Effector memory CD4-positive, alpha-beta T cell (primary cell): ENCODE measurements at regions not wholly inside any gene's neighbourhood (a gene's known extent, or its start where the extent isn't known, plus 50 kb on each side); places are given as distances from the start of the nearest gene placed in this dataset.

ENCODE experiments used
- DNase-seq, 3 donors: peaks; one replicate each; pipeline ENCODE4 v3.0.0-alpha.2; 2020
- H3K27ac ChIP-seq: 2 replicates; pipeline ENCODE4 v1.7.0; 2013; ENCODE audit warnings: mild to moderate bottlenecking, low read length, moderate library complexity; ENCODE audit not compliant: insufficient read depth, poor library complexity, severe bottlenecking
- H3K27me3 ChIP-seq: replicated peaks from 2 replicates; pipeline ENCODE4 v1.7.0; 2013; ENCODE audit warnings: mild to moderate bottlenecking, low read length; ENCODE audit not compliant: insufficient read depth, control insufficient read depth, poor library complexity, severe bottlenecking
- H3K36me3 ChIP-seq: 2 replicates; pipeline ENCODE4 v1.7.0; 2013; ENCODE audit warnings: mild to moderate bottlenecking, low read length, moderate library complexity; ENCODE audit not compliant: control insufficient read depth, insufficient read depth
- H3K4me1 ChIP-seq: 2 replicates; pipeline ENCODE4 v1.7.0; 2013; ENCODE audit warnings: low read length, mild to moderate bottlenecking; ENCODE audit not compliant: control insufficient read depth, insufficient read depth, poor library complexity, severe bottlenecking
- H3K4me3 ChIP-seq: 2 replicates; pipeline ENCODE4 v1.7.0; 2013; ENCODE audit warnings: low read length, low read depth, mild to moderate bottlenecking; ENCODE audit not compliant: insufficient read depth, poor library complexity, severe bottlenecking
- H3K9me3 ChIP-seq: 2 replicates; pipeline ENCODE4 v1.7.0; 2013; ENCODE audit warnings: mild to moderate bottlenecking, low read length, moderate library complexity; ENCODE audit not compliant: control insufficient read depth

DNA sequence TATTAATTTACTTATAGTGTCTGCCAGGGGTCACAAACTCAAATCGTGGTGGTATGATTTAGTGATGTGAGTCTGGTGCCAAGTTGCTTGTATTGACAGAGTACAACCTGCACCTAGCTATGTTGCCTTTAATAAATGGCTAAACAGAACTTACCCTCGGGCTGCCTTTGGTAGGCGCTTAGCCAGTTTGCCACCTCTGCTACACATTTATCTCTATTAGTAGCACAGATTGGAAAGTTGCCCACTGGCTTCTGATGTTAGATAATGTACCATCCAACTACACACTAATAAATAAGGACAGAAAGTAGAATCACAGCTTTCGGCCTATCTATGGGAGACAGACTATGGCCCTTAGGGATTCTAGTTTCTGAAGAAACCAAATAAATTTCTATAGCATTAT, 368.4 kb downstream of the MAN2A1 start:
- H3K36me3 ChIP-seq: no peaks in the 10 kb centered on the region
- H3K4me1 ChIP-seq: peaks cover 11% of the 10 kb centered on the region
- no peak for DNase-seq
- no peaks in the 10 kb centered on the region for H3K9me3 ChIP-seq
- H3K27ac ChIP-seq: no peak overlapping the region
- no peaks in the 10 kb centered on the region for H3K27me3 ChIP-seq
- no peak overlapping the region for H3K4me3 ChIP-seq

DNA sequence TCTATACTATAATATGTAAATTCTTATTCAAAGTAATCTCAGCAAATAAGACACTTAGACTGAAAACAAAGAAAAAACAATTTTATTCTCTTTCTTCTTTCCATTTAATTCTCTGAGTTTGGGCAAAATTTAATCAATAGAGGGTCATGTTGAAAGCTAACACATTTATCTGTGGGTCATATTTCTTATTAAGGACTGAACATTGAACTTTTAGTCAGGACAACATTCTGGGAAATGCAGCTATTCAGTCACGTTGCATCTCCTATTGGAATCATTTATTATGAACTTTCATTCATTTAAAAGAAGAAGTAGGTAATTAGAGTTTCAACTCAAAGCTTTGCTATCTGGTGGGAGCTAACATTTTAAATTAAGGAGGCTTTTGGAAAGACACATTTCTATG, 372.5 kb downstream of the MAN2A1 start:
- no peak overlapping the region for H3K27ac ChIP-seq
- no peaks in the 10 kb centered on the region for H3K36me3 ChIP-seq
- H3K4me3 ChIP-seq: no peak overlapping the region
- H3K27me3 ChIP-seq: no peaks in the 10 kb centered on the region
- H3K9me3 ChIP-seq: no peaks in the 10 kb centered on the region
- no peaks in the 10 kb centered on the region for H3K4me1 ChIP-seq
- DNase-seq: no peak

DNA sequence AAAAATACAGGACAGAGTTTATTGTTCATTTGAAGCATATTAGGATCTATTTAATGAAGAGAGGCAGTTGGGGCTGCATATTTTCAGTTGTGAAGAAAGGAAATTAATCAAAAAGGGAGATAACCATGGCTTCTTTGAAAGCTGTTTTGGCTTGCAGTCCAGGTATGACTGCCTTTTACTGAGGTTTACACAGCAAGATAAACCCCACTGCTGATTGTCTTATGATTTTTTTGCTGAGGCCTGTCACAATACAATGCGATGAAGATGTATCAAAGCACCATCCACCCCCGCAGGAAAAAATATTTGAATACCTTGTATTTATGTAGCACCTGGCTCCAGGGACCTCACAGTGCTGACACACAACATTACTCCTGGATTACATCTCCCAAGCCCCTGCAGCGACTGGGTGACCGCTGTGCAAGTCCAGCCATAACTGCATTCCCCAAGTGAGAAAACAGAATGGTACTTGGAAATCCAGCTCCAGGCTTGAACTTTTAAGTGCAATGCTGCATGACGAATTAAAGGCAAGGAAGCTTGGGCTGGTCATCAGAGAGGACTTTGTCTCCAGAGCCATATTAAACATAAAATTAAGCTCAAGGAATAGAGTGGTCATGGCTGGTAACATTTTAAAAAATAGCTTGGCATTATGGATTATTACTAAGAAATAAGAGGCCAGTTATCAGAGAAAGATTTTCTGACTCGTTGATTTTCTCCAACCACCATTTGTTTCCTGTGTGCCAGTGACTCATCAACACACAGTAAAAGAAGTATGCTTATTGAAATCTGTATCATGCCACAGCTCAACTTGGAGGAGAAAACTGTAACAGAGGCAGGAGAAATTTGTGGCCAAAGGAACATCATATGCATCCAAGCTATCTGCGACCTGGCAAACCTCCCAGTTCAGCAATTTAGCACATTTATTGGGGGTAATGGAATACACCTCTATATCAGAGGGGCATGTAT, 374.2 kb downstream of the MAN2A1 start:
- no peaks in the 10 kb centered on the region for H3K9me3 ChIP-seq
- H3K27ac ChIP-seq: no peak overlapping the region
- H3K36me3 ChIP-seq: no peaks in the 10 kb centered on the region
- no peak for DNase-seq
- H3K4me1 ChIP-seq: no peaks in the 10 kb centered on the region
- H3K27me3 ChIP-seq: no peaks in the 10 kb centered on the region
- no peak overlapping the region for H3K4me3 ChIP-seq

DNA sequence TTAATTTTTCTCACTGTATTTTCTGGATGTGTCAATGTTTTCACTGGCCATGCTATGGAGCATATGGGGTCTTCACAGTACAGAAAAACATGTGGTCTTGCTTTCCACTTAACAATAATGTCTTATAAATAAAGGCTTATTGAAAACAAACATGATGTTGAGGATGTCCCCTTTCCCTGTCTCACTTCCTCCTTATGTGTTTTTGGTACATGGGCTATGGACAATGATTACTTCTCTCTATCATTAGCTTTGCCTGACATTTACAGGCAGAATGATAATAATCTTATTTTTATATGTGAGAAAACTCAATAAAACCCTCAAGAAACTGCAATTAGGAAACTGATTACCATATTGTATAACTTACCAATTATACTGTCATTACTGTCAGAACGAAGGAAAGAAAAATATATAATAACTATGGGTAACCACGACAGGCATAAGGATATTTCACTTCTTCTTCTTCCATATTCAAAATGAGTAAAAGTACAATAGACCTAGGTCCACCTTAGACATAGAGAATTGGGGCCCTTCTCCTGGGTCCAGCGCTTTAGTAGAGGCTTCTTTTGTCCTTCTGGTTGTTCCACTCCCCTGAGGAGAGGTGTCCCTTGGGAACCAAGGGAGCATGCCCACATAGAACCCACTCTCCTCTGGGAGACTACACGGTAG, 375.0 kb downstream of the MAN2A1 start:
- no peak overlapping the region for H3K27ac ChIP-seq
- no peaks in the 10 kb centered on the region for H3K27me3 ChIP-seq
- no peak for DNase-seq
- no peak overlapping the region for H3K4me3 ChIP-seq
- no peaks in the 10 kb centered on the region for H3K4me1 ChIP-seq
- H3K36me3 ChIP-seq: no peaks in the 10 kb centered on the region
- no peaks in the 10 kb centered on the region for H3K9me3 ChIP-seq

GRCh38 chr5:110070836-110071235, 381.1 kb downstream of the MAN2A1 start:
- no peaks in the 10 kb centered on the region for H3K4me1 ChIP-seq
- H3K9me3 ChIP-seq: no peaks in the 10 kb centered on the region
- H3K27ac ChIP-seq: no peak overlapping the region
- DNase-seq: no peak
- no peaks in the 10 kb centered on the region for H3K27me3 ChIP-seq
- no peaks in the 10 kb centered on the region for H3K36me3 ChIP-seq
- H3K4me3 ChIP-seq: no peak overlapping the region

- Histone ChIP-seq H3K4me1 (no peaks in the 10 kb centered on the region), H3K4me3 (no peak overlapping the region), H3K9me3 (no peaks in the 10 kb centered on the region), H3K27ac (no peak overlapping the region), H3K27me3 (no peaks in the 10 kb centered on the region), H3K36me3 (no peaks in the 10 kb centered on the region)
- DNase-seq: no peak
These were observed 382.9 kb downstream of the MAN2A1 start for GRCh38 chr5:110072651-110073050.

DNA sequence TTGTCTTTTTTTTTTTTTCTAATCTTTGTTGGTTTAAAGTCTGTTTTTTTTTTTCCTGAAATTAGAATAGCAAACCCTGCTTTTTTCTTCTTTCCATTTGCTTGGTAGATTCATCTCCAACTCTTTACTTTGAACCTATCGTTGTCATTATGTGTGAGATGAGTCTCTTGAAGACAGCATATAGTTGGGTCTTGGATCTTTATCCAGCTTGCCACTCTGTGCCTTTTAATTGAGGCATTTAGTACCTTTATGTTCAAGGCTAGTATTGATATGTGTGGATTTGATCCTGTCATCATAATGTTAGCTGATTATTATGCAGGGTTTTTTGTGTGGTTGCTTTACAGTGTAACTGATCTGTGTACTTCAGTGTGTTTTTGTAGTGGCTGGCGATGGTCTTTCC, 383.8 kb downstream of the MAN2A1 start:
- DNase-seq: no peak
- H3K4me3 ChIP-seq: no peak overlapping the region
- no peaks in the 10 kb centered on the region for H3K4me1 ChIP-seq
- H3K27me3 ChIP-seq: no peaks in the 10 kb centered on the region
- no peaks in the 10 kb centered on the region for H3K9me3 ChIP-seq
- H3K36me3 ChIP-seq: no peaks in the 10 kb centered on the region
- no peak overlapping the region for H3K27ac ChIP-seq

GRCh38 chr5:110075656-110076055, 385.9 kb downstream of the MAN2A1 start:
- DNase-seq: no peak

GRCh38 chr5:110077147-110077546, 387.4 kb downstream of the MAN2A1 start:
- H3K27me3 ChIP-seq: no peaks in the 10 kb centered on the region
- H3K27ac ChIP-seq: no peak overlapping the region
- no peaks in the 10 kb centered on the region for H3K9me3 ChIP-seq
- no peak for DNase-seq
- H3K36me3 ChIP-seq: no peaks in the 10 kb centered on the region
- no peak overlapping the region for H3K4me3 ChIP-seq
- no peaks in the 10 kb centered on the region for H3K4me1 ChIP-seq

More at GRCh38 chr5:110075656-110076055, 385.9 kb downstream of the MAN2A1 start:
- H3K9me3 ChIP-seq: no peaks in the 10 kb centered on the region
- H3K27ac ChIP-seq: no peak overlapping the region
- H3K4me3 ChIP-seq: no peak overlapping the region
- H3K36me3 ChIP-seq: no peaks in the 10 kb centered on the region
- H3K27me3 ChIP-seq: no peaks in the 10 kb centered on the region
- H3K4me1 ChIP-seq: no peaks in the 10 kb centered on the region

GRCh38 chr5:110082194-110082593, 392.5 kb downstream of the MAN2A1 start:
- H3K36me3 ChIP-seq: no peaks in the 10 kb centered on the region
- H3K4me1 ChIP-seq: no peaks in the 10 kb centered on the region
- no peaks in the 10 kb centered on the region for H3K9me3 ChIP-seq
- no peak for DNase-seq
- H3K27me3 ChIP-seq: no peaks in the 10 kb centered on the region
- H3K4me3 ChIP-seq: no peak overlapping the region
- H3K27ac ChIP-seq: no peak overlapping the region
